Endothelial cell of umbilical vein (primary cell): ENCODE measurements at regions not wholly inside any gene's neighbourhood (a gene's known extent, or its start where the extent isn't known, plus 50 kb on each side); places are given as distances from the start of the nearest gene placed in this dataset.

Source experiments
- BruUV-seq: library from RNA; stranded (reverse); fragments of 400-500 nt; replicated peaks from 2 replicates; lab custom pipeline; 2021; lab: Mats Ljungman, UMichigan
- CTCF ChIA-PET: fragments of 300-600, 350-600 bp; sonication (Branson Sonifier 250); formaldehyde crosslinking; loops from one replicate; lab custom pipeline; 2021; ENCODE audit warnings: antibody characterized with exemption, inconsistent platforms; lab: Charles Lee
- POLR2A ChIA-PET: fragments of 300-600, 350-600 bp; sonication (Branson Sonifier 250); formaldehyde crosslinking; loops from one replicate; lab custom pipeline; 2021; ENCODE audit warnings: antibody characterized with exemption, inconsistent platforms; lab: Charles Lee
- DNase-seq: peaks from one replicate; pipeline ENCODE4 v3.0.0-alpha.2; 2011; ENCODE audit warnings: low read depth, low spot score
- FAIRE-seq: peaks from 2 replicates; lab custom pipeline; 2011; peaks lifted over from hg19 to GRCh38; lab: Jason Lieb, UNC
- H2AFZ ChIP-seq: 2 replicates; pipeline ENCODE4 v1.6.0; 2012; ENCODE audit warnings: low read depth, low read length, control low read depth, inconsistent platforms
- H3K27ac ChIP-seq: 2 replicates; pipeline ENCODE4 v1.5.1; 2011; ENCODE audit warnings: low read depth, mild to moderate bottlenecking, control low read depth, low read length, moderate library complexity; ENCODE audit not compliant: insufficient read depth
- H3K27me3 ChIP-seq, 2 experiments: 2 replicates each; pipeline versions ENCODE4 v1.6.0 to v1.6.1; 2011; ENCODE audit warnings: low read length in 2 of 2, mixed read lengths in 1 of 2; ENCODE audit not compliant: control insufficient read depth in 2 of 2, insufficient read depth in 2 of 2
- H3K36me3 ChIP-seq, 2 experiments: 2 replicates in 1 of 2; 3 replicates in 1 of 2; pipeline ENCODE4 v1.5.1; 2011; ENCODE audit warnings: low read length in 2 of 2, mild to moderate bottlenecking in 1 of 2, moderate library complexity in 1 of 2; ENCODE audit not compliant: control insufficient read depth in 2 of 2, insufficient read depth in 2 of 2; ENCODE audit errors: extremely low read depth in 1 of 2
- H3K4me1 ChIP-seq: 3 replicates; pipeline ENCODE4 v1.5.1; 2011; ENCODE audit warnings: mild to moderate bottlenecking, low read length; ENCODE audit not compliant: control insufficient read depth, insufficient read depth; ENCODE audit errors: extremely low read depth
- H3K4me2 ChIP-seq: 2 replicates; pipeline ENCODE4 v1.6.1; 2011; ENCODE audit warnings: low read length, control low read depth, mixed read lengths; ENCODE audit not compliant: insufficient read depth
- H3K4me3 ChIP-seq, 3 experiments: fragments of 200-600 bp in 1 of 3; sonication (generic), shearing (Covaris generic) in 1 of 3; replicated peaks in 1 of 3; 2 replicates each; pipeline ENCODE4 v1.5.1; 2011 to 2016; ENCODE audit warnings: control low read depth in 3 of 3, low read length in 3 of 3, mild to moderate bottlenecking in 2 of 3, inconsistent platforms in 1 of 3, low read depth in 1 of 3, moderate library complexity in 1 of 3; ENCODE audit not compliant: insufficient read depth in 1 of 3
- H3K79me2 ChIP-seq: 2 replicates; pipeline ENCODE4 v1.6.0; 2012; ENCODE audit warnings: low read length, inconsistent platforms; ENCODE audit not compliant: control insufficient read depth, insufficient read depth
- H3K9ac ChIP-seq: replicated peaks from 2 replicates; pipeline ENCODE3; 2011; ENCODE audit warnings: low read length, control low read depth; ENCODE audit not compliant: insufficient read depth; ENCODE audit errors: extremely low read depth
- H3K9me1 ChIP-seq: replicated peaks from 3 replicates; pipeline ENCODE4 v1.6.0; 2011; ENCODE audit warnings: mild to moderate bottlenecking, low read length; ENCODE audit not compliant: control insufficient read depth, insufficient read depth; ENCODE audit errors: extremely low read depth
- H3K9me3 ChIP-seq: replicated peaks from 2 replicates; pipeline ENCODE4 v1.5.1; 2012; ENCODE audit warnings: low read length, inconsistent platforms; ENCODE audit not compliant: control insufficient read depth, insufficient read depth
- H4K20me1 ChIP-seq: replicated peaks from 2 replicates; pipeline ENCODE3; 2011; ENCODE audit warnings: mild to moderate bottlenecking, low read length; ENCODE audit not compliant: control insufficient read depth, insufficient read depth; ENCODE audit errors: extremely low read depth
- CTCF ChIP-seq, 2 donors: IDR thresholded peaks; 1 replicate in 1 of 2; 2 replicates in 1 of 2; pipeline ENCODE4 v1.5.1; 2011; ENCODE audit warnings: low read length in 2 of 2, mild to moderate bottlenecking in 2 of 2, moderate library complexity in 2 of 2, control low read depth in 1 of 2, inconsistent platforms in 1 of 2, low read depth in 1 of 2; ENCODE audit not compliant: insufficient read depth in 1 of 2; ENCODE audit errors: extremely low read depth in 1 of 2
- EZH2 ChIP-seq: IDR thresholded peaks from 2 replicates; pipeline ENCODE4 v1.6.1; 2012; ENCODE audit warnings: borderline replicate concordance, low read depth, mild to moderate bottlenecking, moderate library complexity, low read length, inconsistent platforms; ENCODE audit not compliant: severe bottlenecking
- FOS ChIP-seq: IDR thresholded peaks from 2 replicates; pipeline ENCODE4 v1.6.1; 2011; ENCODE audit warnings: mild to moderate bottlenecking, low read length, moderate library complexity, borderline replicate concordance; ENCODE audit not compliant: insufficient read depth
- GATA2 ChIP-seq: IDR thresholded peaks from 2 replicates; pipeline ENCODE4 v1.7.0; 2011; ENCODE audit warnings: low read depth, mild to moderate bottlenecking, moderate library complexity, mixed read lengths, low read length; ENCODE audit not compliant: insufficient read length, insufficient read depth
- JUN ChIP-seq: IDR thresholded peaks from 2 replicates; pipeline ENCODE4 v1.6.1; 2011; ENCODE audit warnings: borderline replicate concordance, low read depth; ENCODE audit not compliant: insufficient read length, insufficient read depth
- MAX ChIP-seq: IDR thresholded peaks from 2 replicates; pipeline ENCODE4 v1.6.1; 2011; ENCODE audit not compliant: insufficient read depth, insufficient read length
- MYC ChIP-seq: IDR thresholded peaks from one replicate; pipeline ENCODE4 v1.6.1; 2011; ENCODE audit warnings: mild to moderate bottlenecking, low read depth, low read length
- POLR2A ChIP-seq: IDR thresholded peaks from 2 replicates; pipeline ENCODE4 v1.6.1; 2012; ENCODE audit warnings: low read depth, mild to moderate bottlenecking, control low read depth, low read length
- POLR2AphosphoS5 ChIP-seq: IDR thresholded peaks from 2 replicates; pipeline ENCODE4 v1.6.1; 2012; ENCODE audit warnings: low read depth, mild to moderate bottlenecking, control low read depth, low read length, moderate library complexity; ENCODE audit not compliant: insufficient read depth
- dilution Hi-C: fragments of 300-500 bp; cut with MboI; formaldehyde crosslinking; loops from one replicate; pipeline ENCODE4 v1.15.0; 2019; ENCODE audit warnings: low sequenced_read_pairs; ENCODE audit not compliant: extremely low pct_ligation_motif_present
- intact Hi-C: fragments of 100-400 bp; cut with micrococcal nuclease; formaldehyde crosslinking; loops from one replicate; pipeline ENCODE4 v1.10.0; 2022

GRCh38 chr3:189488241-189488767, 142.9 kb upstream of the TP63 start:
- intact Hi-C loops, result no loop called here
- no TSS peak for BruUV-seq
- H2AFZ ChIP-seq, result no peak overlapping the region
- no peaks in the 10 kb centered on the region for H3K9me1 ChIP-seq
- no peak overlapping the region for H3K9ac ChIP-seq
- dilution Hi-C loops, result no loop called here
- H3K27ac ChIP-seq, result no peak overlapping the region
- H3K79me2 ChIP-seq, result no peaks in the 10 kb centered on the region
- no peak overlapping the region for H3K4me3 ChIP-seq
- no peaks in the 10 kb centered on the region for H3K27me3 ChIP-seq
- DNase-seq, result no peak
- CTCF ChIA-PET, result no interaction called here
- no peaks in the 10 kb centered on the region for H3K36me3 ChIP-seq
- H3K9me3 ChIP-seq, result no peaks in the 10 kb centered on the region
- POLR2A ChIA-PET, result no interaction called here
- no peaks in the 10 kb centered on the region for H4K20me1 ChIP-seq
- FAIRE-seq, result no peak
- H3K4me2 ChIP-seq, result no peak overlapping the region
- TF ChIP-seq MYC (no peak), EZH2 (no peak), FOS (no peak)
- H3K4me1 ChIP-seq, result no peaks in the 10 kb centered on the region

- no peaks in the 10 kb centered on the region for H3K9me1 ChIP-seq
- dilution Hi-C loops (no loop called here), intact Hi-C loops (no loop called here)
- H3K9me3 ChIP-seq, result no peaks in the 10 kb centered on the region
- H3K27ac ChIP-seq, result no peak overlapping the region
- no peaks in the 10 kb centered on the region for H3K79me2 ChIP-seq
- FAIRE-seq, result no peak
- no peak overlapping the region for H2AFZ ChIP-seq
- H3K4me3 ChIP-seq, result no peak overlapping the region
- no peak for TF ChIP-seq JUN
- TF ChIP-seq MYC, result no peak
- no peak for TF ChIP-seq EZH2
- TF ChIP-seq MAX, result no peak
- TF ChIP-seq CTCF (IDR thresholded peaks at IDR 0.05; ENCODE audit: extremely low read depth in 1 of 2, insufficient read depth in 1 of 2, low read depth in 1 of 2, low read length in 2 of 2), result no peak
- no peak for TF ChIP-seq GATA2
- TF ChIP-seq POLR2AphosphoS5, result no peak
- no peak for TF ChIP-seq FOS
- TF ChIP-seq POLR2A, result no peak
- H3K4me1 ChIP-seq, result no peaks in the 10 kb centered on the region
- ChIA-PET CTCF (no interaction called here), POLR2A (no interaction called here)
- H3K27me3 ChIP-seq, result no peaks in the 10 kb centered on the region
- H3K4me2 ChIP-seq, result no peak overlapping the region
- H3K36me3 ChIP-seq, result no peaks in the 10 kb centered on the region
- H4K20me1 ChIP-seq, result no peaks in the 10 kb centered on the region
- no peak for DNase-seq
- no peak overlapping the region for H3K9ac ChIP-seq
- no TSS peak for BruUV-seq
These were observed 140.9 kb upstream of the TP63 start for GRCh38 chr3:189490337-189490736.
